K562 (cell line): ENCODE measurements at regions not wholly inside any gene's neighbourhood (a gene's known extent, or its start where the extent isn't known, plus 50 kb on each side); places are given as distances from the start of the nearest gene placed in this dataset.

Experiments
- KLF6 ChIP-seq: fragments of 250-450 bp; sonication (Bioruptor Pico); IDR thresholded peaks from 2 replicates; pipeline ENCODE4 v1.4.0; 2020; ENCODE audit warnings: mild to moderate bottlenecking, moderate library complexity, borderline replicate concordance
- ZNF263 ChIP-seq: sonication (generic); formaldehyde crosslinking; IDR thresholded peaks from 2 replicates; pipeline ENCODE4 v1.8.0; 2022; ENCODE audit warnings: mild to moderate bottlenecking, missing genetic modification reagents, borderline replicate concordance
- TF ChIP-seq, protein P1 (sequence below): sonication (generic); formaldehyde crosslinking; IDR thresholded peaks from 2 replicates; pipeline ENCODE4 v1.5.0; 2020; ENCODE audit warnings: missing genetic modification reagents
- TF ChIP-seq, protein P2 (sequence below), 3 experiments: IDR thresholded peaks in 2 of 3; conservative IDR thresholded peaks in 1 of 3; 2 replicates each; pipeline ENCODE4 v1.5.1; 2011 to 2012; ENCODE audit warnings: low read length in 3 of 3, mild to moderate bottlenecking in 3 of 3, control low read depth in 2 of 3, improper control_type of control experiment in 1 of 3, inconsistent platforms in 1 of 3, low read depth in 1 of 3, mixed read lengths in 1 of 3, moderate library complexity in 1 of 3; ENCODE audit not compliant: insufficient read depth in 2 of 3

DNA sequence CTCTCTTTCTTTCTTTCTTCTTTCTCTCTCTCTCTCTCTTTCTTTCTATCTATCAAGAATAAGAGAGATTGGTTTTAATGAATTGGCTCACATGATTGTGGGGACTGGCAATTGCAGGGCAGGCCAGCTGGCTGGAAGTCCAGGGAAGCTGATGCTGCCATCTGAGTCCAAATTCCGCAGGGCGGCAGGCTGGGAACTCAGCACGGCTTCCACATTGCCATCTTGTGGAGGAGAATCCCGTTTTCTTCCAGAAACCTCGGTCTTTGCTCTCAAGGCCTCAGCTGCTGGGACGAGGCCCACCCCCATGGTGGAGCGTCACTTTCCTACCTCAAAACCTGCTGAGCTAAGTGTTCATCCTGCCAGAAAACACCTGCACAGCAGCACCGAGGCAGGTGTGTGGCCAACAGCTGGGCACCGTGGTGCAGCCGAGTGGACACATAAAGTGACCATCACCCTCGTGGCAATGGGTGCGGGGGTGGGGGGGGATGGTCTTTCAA, 58.8 kb upstream of the SLCO4A1 start:
- no peak for TF ChIP-seq KLF6 (CRISPR knock-in tag)
- TF ChIP-seq, protein P1, sequence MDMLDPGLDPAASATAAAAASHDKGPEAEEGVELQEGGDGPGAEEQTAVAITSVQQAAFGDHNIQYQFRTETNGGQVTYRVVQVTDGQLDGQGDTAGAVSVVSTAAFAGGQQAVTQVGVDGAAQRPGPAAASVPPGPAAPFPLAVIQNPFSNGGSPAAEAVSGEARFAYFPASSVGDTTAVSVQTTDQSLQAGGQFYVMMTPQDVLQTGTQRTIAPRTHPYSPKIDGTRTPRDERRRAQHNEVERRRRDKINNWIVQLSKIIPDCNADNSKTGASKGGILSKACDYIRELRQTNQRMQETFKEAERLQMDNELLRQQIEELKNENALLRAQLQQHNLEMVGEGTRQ (CRISPR knock-in tag): no peak
- TF ChIP-seq, protein P2, sequence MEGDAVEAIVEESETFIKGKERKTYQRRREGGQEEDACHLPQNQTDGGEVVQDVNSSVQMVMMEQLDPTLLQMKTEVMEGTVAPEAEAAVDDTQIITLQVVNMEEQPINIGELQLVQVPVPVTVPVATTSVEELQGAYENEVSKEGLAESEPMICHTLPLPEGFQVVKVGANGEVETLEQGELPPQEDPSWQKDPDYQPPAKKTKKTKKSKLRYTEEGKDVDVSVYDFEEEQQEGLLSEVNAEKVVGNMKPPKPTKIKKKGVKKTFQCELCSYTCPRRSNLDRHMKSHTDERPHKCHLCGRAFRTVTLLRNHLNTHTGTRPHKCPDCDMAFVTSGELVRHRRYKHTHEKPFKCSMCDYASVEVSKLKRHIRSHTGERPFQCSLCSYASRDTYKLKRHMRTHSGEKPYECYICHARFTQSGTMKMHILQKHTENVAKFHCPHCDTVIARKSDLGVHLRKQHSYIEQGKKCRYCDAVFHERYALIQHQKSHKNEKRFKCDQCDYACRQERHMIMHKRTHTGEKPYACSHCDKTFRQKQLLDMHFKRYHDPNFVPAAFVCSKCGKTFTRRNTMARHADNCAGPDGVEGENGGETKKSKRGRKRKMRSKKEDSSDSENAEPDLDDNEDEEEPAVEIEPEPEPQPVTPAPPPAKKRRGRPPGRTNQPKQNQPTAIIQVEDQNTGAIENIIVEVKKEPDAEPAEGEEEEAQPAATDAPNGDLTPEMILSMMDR (IDR thresholded peaks at IDR 0.05 in 2 of 3, conservative IDR thresholded peaks at IDR 0.05 in 1 of 3; ENCODE audit: insufficient read depth in 2 of 3, low read depth in 1 of 3, low read length in 3 of 3): peak in 2 of 3 experiments; percentile 37; a peak in 3 of 6 replicates
- no peak for TF ChIP-seq ZNF263 (CRISPR knock-in tag)
